Stomach (tissue), 4 donors: ENCODE measurements at regions not wholly inside any gene's neighbourhood (a gene's known extent, or its start where the extent isn't known, plus 50 kb on each side); places are given as distances from the start of the nearest gene placed in this dataset.

Experiments
- CTCF ChIP-seq, 7 experiments: fragments of 450-650 bp in 4 of 7; fragments of 200-600 bp in 3 of 7; sonication (generic) in 3 of 7; IDR thresholded peaks; one replicate each; pipeline ENCODE4 v1.5.1; 2016 to 2019; ENCODE audit warnings: antibody characterized with exemption in 7 of 7, control low read depth in 2 of 7, mild to moderate bottlenecking in 1 of 7
- EP300 ChIP-seq: sonication (generic); formaldehyde crosslinking; IDR thresholded peaks from one replicate; pipeline ENCODE4 v1.6.1; 2017; ENCODE audit warnings: antibody characterized with exemption
- POLR2A ChIP-seq, 4 donors: fragments of 450-650 bp; IDR thresholded peaks; one replicate each; pipeline ENCODE4 v1.6.1; 2016; ENCODE audit warnings: antibody characterized with exemption in 4 of 4, control low read depth in 2 of 4, mild to moderate bottlenecking in 1 of 4, moderate library complexity in 1 of 4
- POLR2AphosphoS5 ChIP-seq, 3 donors: sonication (generic); formaldehyde crosslinking; IDR thresholded peaks; one replicate each; pipeline ENCODE4 v1.6.1; 2016; ENCODE audit warnings: antibody characterized with exemption in 3 of 3

- no peak for TF ChIP-seq POLR2A (IDR thresholded peaks at IDR 0.05)
- no peak for TF ChIP-seq CTCF (IDR thresholded peaks at IDR 0.05)
- no peak for TF ChIP-seq EP300
- TF ChIP-seq POLR2AphosphoS5 (IDR thresholded peaks at IDR 0.05) = no peak
Observed at GRCh38 chr2:145314119-145314633, 794.3 kb upstream of the ZEB2 start.
